Mucosa of gallbladder (tissue), 1 donor: ENCODE measurements at regions not wholly inside any gene's neighbourhood (a gene's known extent, or its start where the extent isn't known, plus 50 kb on each side); places are given as distances from the start of the nearest gene placed in this dataset.

Experiments
- DNase-seq: peaks from one replicate; pipeline ENCODE4 v3.0.0-alpha.2; 2020; ENCODE audit warnings: low spot score
- donor health status: DM: no; HTN: no; CAD: no.

DNA sequence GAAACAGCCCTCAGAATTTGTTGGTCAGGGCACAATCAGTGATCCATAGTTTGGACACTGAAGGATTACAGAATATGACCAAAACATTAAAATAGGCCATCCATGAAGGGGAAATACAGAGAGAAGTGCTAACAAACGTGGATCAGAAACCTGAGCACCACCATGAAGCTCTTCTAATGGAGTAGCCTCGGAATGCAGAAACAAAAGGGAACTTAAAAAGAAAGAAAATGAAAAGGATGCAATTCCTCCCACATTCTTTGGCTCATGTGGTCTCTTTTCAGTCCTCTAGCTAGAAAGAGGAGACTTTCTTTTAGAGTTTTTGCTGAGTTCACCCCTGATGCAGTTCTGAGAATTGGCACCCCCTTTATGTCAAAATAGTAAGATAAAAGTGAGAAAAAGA is 989.8 kb upstream of the B3GALT2 start:
- no peak for DNase-seq

- DNase-seq: no peak
Observed at GRCh38 chr1:194175251-194175650, 988.8 kb upstream of the B3GALT2 start.

DNA sequence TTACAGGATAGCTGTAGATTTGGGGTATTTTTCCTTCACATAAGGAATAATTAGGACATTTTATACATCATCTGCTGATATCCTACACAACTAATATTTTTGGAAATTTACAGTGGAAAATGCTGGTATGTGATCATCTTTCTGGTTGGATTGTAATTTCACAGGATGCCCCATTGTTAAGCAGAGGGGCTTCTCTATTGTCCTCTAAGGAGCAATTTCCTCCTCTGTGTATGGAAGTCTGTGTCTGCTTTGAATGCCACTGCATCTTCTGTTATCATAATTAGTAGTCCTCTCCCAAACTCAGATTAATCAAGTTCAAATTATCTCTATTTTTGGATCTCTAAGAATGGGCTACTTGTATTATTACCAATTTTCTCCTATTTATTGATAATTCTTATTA is 988.1 kb upstream of the B3GALT2 start:
- DNase-seq: no peak

- DNase-seq: no peak
Observed at GRCh38 chr1:194171596-194171995, 985.2 kb upstream of the B3GALT2 start.

GRCh38 chr1:194167956-194168640 is 981.7 kb upstream of the B3GALT2 start:
- DNase-seq: no peak

DNA sequence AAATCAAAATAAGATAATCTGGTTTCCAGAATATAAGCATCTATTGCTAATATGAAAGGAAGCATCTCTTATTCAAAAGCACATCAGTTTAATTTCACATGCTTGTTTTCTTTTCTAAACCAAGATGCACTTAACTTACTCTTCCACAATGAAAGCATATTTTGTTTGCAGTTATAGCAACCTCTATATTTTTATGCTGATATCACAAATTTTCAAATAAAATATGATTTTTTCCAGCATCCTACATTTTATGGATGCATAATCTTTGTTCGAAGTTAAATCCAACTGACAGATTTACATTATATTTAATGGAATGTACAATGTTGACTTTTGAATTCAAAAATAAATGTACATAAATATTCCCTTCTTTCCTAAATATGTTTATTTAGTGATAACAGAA is 978.3 kb upstream of the B3GALT2 start:
- DNase-seq: no peak

GRCh38 chr1:194161591-194161990 is 975.2 kb upstream of the B3GALT2 start:
- no peak for DNase-seq

- DNase-seq: no peak
Observed at GRCh38 chr1:194159941-194160340, 973.5 kb upstream of the B3GALT2 start.

GRCh38 chr1:194155962-194156361 is 969.5 kb upstream of the B3GALT2 start:
- DNase-seq: no peak

GRCh38 chr1:194151056-194151455 is 964.6 kb upstream of the B3GALT2 start:
- no peak for DNase-seq

GRCh38 chr1:194150242-194150641 is 963.8 kb upstream of the B3GALT2 start:
- DNase-seq: no peak

GRCh38 chr1:194133152-194133551 is 946.7 kb upstream of the B3GALT2 start:
- no peak for DNase-seq

DNA sequence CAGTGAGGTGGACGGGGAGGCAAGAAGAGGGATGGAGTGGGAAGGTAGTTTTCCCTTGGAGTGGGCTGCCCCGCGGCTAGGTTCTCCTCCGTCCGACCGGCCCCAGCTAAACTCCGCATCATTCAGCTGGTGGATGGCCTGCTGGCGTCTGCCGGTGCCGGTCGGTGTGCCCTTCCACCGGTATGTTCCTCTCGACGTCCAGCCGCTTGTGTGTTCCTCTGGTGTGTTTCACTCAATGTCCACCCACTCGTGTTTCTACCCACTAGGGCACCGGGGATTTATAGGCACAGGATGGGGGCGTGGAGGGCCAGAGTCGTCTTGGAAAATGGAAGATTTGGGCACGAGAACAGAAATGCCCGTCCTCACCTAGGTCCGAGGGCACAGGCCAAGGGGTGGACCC is 931.7 kb upstream of the B3GALT2 start:
- DNase-seq: no peak

- DNase-seq: no peak
Observed at GRCh38 chr1:194117582-194117981, 931.2 kb upstream of the B3GALT2 start.

- no peak for DNase-seq
Observed at GRCh38 chr1:194114288-194114687, 927.9 kb upstream of the B3GALT2 start.

DNA sequence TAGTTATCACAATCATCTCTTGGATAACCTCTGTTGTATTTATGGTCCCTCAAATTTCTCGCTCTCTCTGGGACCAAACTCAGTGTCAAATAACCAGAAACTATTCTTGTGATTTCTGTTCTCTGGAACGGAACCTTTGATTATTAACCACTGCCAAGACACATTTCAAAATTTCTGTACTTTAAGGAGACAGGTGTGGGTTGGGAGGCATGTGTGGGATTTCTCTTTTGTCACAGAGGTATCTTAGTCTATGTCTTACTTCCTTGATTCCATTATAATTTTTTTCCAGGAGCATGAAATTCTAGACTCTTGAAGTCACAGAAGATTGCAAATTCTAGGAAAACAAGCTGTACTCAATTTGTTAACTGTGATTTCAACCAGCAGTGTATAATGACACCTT is 919.0 kb upstream of the B3GALT2 start:
- DNase-seq: no peak

GRCh38 chr1:194104247-194104844 is 917.9 kb upstream of the B3GALT2 start:
- DNase-seq: no peak

- DNase-seq: no peak
Observed at GRCh38 chr1:194103516-194104246, 917.3 kb upstream of the B3GALT2 start.

DNA sequence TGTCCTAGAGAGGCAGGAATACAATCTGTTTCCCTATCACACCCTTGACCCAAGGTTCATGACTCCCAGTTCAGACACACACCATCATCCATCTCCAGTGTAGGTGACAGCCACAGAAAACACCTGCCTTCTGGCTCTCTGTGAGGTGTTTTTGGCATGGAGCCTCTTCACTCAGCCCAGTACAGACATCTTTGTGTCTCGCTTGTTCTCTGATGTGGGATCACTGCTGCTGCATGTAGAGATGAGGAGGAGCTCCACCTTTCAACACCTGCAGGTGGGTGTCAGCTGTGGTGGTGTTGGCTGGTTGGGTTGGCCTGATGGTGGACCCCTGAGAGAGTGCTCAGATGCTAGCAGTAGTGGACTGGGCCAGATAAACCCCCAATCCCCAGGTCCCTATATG is 916.7 kb upstream of the B3GALT2 start:
- no peak for DNase-seq

- no peak for DNase-seq
Observed at GRCh38 chr1:194102607-194103006, 916.2 kb upstream of the B3GALT2 start.

DNA sequence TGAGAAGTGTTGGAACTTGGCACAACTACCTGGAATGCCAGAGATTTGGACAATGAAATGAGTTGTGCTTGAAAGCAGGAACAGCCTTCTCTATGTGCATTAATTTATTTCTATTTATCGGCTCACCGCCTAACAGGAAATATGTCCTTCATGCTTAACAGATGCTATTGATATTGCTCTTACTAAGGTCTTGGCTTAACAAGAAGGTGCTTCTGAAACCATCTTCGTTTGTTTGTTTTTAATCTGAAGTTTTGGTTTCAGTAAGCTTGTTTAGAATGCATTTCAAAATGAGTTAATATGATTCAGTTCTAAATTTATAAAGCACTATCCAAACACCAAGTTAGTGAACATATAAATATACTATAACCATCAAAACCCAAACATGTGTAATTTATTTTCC is 898.3 kb upstream of the B3GALT2 start:
- no peak for DNase-seq

DNA sequence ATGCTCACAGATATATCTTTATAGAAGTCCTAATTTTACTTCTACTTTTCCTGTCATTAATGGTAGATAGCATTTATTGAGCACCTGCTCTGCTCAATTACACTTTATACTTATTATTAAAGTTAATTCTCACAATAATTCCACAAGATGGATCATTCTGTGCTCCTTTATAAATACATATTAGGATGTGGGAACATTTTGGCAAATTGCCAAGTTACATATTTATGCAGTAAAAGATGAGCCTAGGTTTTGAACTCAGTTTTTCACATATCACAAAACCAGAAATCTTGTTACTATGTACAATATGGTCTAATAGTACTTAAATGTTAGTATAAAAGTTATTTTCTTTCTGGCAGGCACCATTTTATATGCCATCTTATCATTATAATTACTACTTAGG is 895.0 kb upstream of the B3GALT2 start:
- no peak for DNase-seq

DNA sequence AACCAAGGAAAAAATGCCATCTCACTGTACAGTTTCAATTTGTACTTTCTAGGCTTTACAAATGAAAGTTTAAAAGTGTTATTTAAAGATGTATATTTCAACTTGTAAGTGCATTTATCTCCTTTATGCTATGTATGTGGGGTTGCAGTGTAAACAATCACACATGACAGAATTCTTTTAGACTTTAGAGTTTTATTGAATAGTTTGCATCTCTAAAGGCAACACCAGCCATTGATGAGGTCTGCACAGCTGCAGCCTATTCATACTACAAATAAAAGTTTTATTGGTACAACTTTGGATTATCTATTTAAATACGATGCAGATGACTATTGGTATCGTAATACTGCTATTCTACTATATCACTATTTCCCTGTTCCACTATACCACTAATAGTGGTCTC is 894.4 kb upstream of the B3GALT2 start:
- DNase-seq: no peak
